HFFc6 (cell line): ENCODE measurements at regions not wholly inside any gene's neighbourhood (a gene's known extent, or its start where the extent isn't known, plus 50 kb on each side); places are given as distances from the start of the nearest gene placed in this dataset.

Source experiments
- DNase-seq: peaks from one replicate; pipeline ENCODE4 v3.0.0-alpha.2; 2018
- H3K27ac Mint-ChIP-seq: 2 replicates; pipeline ENCODE4 v1.8.0; 2020; ENCODE audit warnings: mild to moderate bottlenecking, mixed read lengths
- H3K27me3 Mint-ChIP-seq: 2 replicates; pipeline ENCODE4 v1.8.0; 2021; ENCODE audit warnings: mild to moderate bottlenecking, moderate library complexity, mixed read lengths; ENCODE audit not compliant: insufficient read depth
- H3K36me3 Mint-ChIP-seq: 2 replicates; pipeline ENCODE4 v1.8.0; 2021; ENCODE audit warnings: low read depth, mixed read lengths
- H3K4me1 Mint-ChIP-seq: 2 replicates; pipeline ENCODE4 v1.8.0; 2020; ENCODE audit warnings: low read depth, mixed read lengths
- H3K4me3 Mint-ChIP-seq: 2 replicates; pipeline ENCODE4 v1.8.0; 2020; ENCODE audit warnings: mild to moderate bottlenecking, moderate library complexity, mixed read lengths
- H3K9me3 Mint-ChIP-seq: 2 replicates; pipeline ENCODE4 v1.8.0; 2020; ENCODE audit warnings: mild to moderate bottlenecking, mixed read lengths
- TF ChIP-seq, protein P1 (sequence below): fragments of 200-600 bp; sonication (generic); IDR thresholded peaks from 2 replicates; pipeline ENCODE4 v1.5.0; 2021; ENCODE audit warnings: antibody characterized with exemption, mild to moderate bottlenecking

DNA sequence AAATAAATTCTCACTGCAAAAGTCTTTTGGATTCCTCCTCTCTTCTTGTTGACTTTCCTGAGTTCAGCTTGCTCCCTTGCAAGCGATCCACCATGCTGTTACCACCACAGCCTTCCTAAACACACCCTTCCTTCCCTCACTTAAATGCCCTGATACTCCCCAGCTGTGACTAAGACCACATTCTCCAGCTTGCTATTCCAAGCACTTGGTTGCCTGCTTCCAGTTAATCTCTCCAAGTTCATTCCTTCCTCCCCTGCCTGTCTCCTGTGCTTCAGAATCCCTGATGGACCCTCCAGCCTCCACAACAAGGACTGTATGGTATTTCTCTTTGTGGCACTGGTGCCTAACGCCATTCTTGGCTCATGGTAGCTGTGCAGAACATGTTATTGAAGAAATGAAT is 603.9 kb upstream of the CADM1 start:
- H3K9me3 Mint-ChIP-seq: peaks cover 50% of the 10 kb centered on the region
- no peak overlapping the region for H3K27ac Mint-ChIP-seq
- no peak for DNase-seq
- no peak overlapping the region for H3K4me3 Mint-ChIP-seq
- H3K27me3 Mint-ChIP-seq: peaks cover 1% of the 10 kb centered on the region; the same call in 1 of the 2 replicates
- TF ChIP-seq, protein P1, sequence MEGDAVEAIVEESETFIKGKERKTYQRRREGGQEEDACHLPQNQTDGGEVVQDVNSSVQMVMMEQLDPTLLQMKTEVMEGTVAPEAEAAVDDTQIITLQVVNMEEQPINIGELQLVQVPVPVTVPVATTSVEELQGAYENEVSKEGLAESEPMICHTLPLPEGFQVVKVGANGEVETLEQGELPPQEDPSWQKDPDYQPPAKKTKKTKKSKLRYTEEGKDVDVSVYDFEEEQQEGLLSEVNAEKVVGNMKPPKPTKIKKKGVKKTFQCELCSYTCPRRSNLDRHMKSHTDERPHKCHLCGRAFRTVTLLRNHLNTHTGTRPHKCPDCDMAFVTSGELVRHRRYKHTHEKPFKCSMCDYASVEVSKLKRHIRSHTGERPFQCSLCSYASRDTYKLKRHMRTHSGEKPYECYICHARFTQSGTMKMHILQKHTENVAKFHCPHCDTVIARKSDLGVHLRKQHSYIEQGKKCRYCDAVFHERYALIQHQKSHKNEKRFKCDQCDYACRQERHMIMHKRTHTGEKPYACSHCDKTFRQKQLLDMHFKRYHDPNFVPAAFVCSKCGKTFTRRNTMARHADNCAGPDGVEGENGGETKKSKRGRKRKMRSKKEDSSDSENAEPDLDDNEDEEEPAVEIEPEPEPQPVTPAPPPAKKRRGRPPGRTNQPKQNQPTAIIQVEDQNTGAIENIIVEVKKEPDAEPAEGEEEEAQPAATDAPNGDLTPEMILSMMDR: no peak
- 0 out of 2 replicates have a peak, but pooled peaks cover 3% of the 10 kb centered on the region for H3K36me3 Mint-ChIP-seq
- H3K4me1 Mint-ChIP-seq: no peaks in the 10 kb centered on the region

DNA sequence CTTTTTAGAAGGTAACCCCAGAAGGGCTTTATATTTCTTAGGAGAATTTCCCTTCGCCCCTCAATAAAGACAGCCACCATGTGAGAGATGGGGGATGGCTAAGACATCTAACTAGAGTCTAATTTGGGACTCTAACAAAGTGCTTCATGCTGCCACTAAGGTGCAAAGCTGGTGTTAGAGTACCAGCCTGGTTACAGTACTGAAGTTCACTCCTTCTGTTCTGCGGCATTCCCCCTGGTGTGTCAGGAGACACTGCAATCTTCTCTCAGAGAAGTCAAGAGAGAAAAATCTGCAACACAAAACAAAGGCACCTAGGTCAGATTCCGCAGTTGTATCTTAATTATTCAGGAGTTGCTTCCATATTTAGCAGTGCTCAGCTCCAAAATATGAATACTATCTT is 603.0 kb upstream of the CADM1 start:
- Mint-ChIP-seq H3K36me3 (0 out of 2 replicates have a peak, but pooled peaks cover 3% of the 10 kb centered on the region), H3K4me3 (no peak overlapping the region), H3K27ac (no peak overlapping the region), H3K4me1 (no peaks in the 10 kb centered on the region), H3K27me3 (peaks cover 1% of the 10 kb centered on the region; the same call in 1 of the 2 replicates), H3K9me3 (peaks cover 48% of the 10 kb centered on the region)
- TF ChIP-seq, protein P1: no peak
- DNase-seq: no peak

DNA sequence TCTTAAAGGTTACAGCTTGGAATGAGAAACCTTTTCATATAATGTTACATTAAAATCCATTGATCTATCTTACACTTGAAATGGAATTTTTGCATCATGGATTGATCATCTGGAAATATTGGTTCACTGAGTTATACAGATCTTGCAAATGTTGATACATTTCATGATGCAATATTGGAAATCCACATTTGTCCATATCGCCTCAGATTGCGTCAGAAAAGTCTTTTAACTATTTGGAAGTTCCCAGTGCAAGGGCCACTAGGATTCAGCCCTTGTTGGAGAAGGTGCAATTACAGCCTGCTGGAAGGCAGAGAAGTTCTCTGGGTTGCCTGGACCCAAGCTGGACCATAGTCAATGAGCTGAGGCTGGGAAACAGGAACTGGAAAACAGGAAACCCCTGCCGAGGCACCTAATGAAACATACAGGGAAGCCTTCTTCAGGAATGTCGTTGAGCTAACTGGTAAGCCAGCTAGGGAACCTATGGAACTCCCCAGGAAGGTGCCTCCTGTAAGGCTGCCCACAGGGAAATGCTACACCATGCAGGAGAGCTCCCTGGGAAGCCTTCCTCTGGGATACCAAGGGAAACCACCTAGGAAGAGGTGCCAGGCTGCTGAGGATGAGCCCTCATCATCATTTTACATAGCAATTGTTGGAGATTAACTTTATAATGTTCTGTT is 600.4 kb upstream of the CADM1 start:
- Mint-ChIP-seq H3K9me3 (peaks cover 50% of the 10 kb centered on the region), H3K27ac (no peak overlapping the region), H3K27me3 (no peaks in the 10 kb centered on the region; the same call in 1 of the 2 replicates), H3K4me3 (no peak overlapping the region), H3K4me1 (no peaks in the 10 kb centered on the region), H3K36me3 (0 out of 2 replicates have a peak, but pooled peaks cover 3% of the 10 kb centered on the region)
- DNase-seq: no peak
- TF ChIP-seq, protein P1: no peak

DNA sequence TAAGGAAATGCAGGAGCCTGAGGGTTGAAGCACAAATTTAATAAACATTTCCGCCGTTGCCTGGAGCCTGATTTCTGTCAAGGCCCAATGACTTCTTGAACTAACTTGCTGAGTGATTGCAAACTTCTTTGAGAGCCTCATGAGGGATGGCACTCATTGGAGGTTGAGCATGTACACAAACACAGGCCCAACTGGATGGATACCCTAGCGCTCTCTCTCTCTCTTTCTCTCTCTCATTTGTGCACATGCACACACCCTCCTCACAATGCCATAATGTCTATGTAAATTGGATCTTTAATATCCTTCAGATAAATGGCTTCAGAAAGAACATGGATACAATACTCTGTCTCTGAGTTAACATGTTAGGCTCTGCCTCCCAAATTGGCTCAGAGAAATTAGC is 597.7 kb upstream of the CADM1 start:
- Mint-ChIP-seq H3K27me3 (no peaks in the 10 kb centered on the region), H3K36me3 (0 out of 2 replicates have a peak, but pooled peaks cover 3% of the 10 kb centered on the region), H3K27ac (no peak overlapping the region), H3K9me3 (peaks cover 64% of the 10 kb centered on the region), H3K4me3 (no peak overlapping the region), H3K4me1 (no peaks in the 10 kb centered on the region)
- no peak for DNase-seq
- TF ChIP-seq, protein P1: no peak

DNA sequence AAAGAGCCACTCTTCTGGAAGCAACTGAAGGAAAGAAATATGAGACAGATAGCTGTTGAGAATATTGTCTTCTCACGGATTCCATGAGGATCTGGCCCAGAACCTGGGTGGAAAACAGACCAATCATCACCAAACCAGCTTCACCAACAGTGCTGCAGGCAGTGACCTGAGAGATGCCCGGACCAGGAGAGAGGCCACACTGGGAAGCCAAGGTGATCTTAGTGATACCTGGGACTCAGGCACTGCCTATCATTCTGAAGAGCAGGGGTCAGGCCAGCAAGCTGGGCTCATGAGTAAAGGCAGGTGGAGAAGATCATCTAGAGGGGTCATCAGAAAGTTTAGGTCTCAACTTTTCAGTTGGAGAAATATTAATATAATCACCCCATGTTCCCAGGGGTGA is 595.8 kb upstream of the CADM1 start:
- no peak overlapping the region for H3K4me3 Mint-ChIP-seq
- H3K27ac Mint-ChIP-seq: no peak overlapping the region
- TF ChIP-seq, protein P1: no peak
- peaks cover 68% of the 10 kb centered on the region for H3K9me3 Mint-ChIP-seq
- H3K36me3 Mint-ChIP-seq: peaks cover 4% of the 10 kb centered on the region; the same call in 1 of the 2 replicates
- no peaks in the 10 kb centered on the region for H3K4me1 Mint-ChIP-seq
- no peaks in the 10 kb centered on the region; the same call in 1 of the 2 replicates for H3K27me3 Mint-ChIP-seq
- DNase-seq: no peak
